GM23248 (cell line): ENCODE measurements at regions not wholly inside any gene's neighbourhood (a gene's known extent, or its start where the extent isn't known, plus 50 kb on each side); places are given as distances from the start of the nearest gene placed in this dataset.
"Not testable (repeated sequence)": the region's sequence is repeated elsewhere in the genome, so short reads cannot be mapped to it uniquely, and the experiment has no call there.

Experiments
- DNase-seq: peaks from one replicate; pipeline ENCODE4 v3.0.0-alpha.2; 2015
- H2AFZ ChIP-seq: fragments of 200-600 bp; sonication (generic); 2 replicates; pipeline ENCODE4 v1.6.1; 2016; ENCODE audit warnings: antibody characterized with exemption
- H3F3A ChIP-seq: fragments of 200-600 bp; sonication (generic); 2 replicates; pipeline ENCODE4 v1.6.1; 2016; ENCODE audit warnings: mild to moderate bottlenecking, antibody characterized with exemption, mixed run types; ENCODE audit not compliant: insufficient read depth
- H3K27ac ChIP-seq: fragments of 200-600 bp; sonication (generic); 2 replicates; pipeline ENCODE4 v1.5.1; 2016; ENCODE audit warnings: mild to moderate bottlenecking
- H3K27me3 ChIP-seq: fragments of 200-600 bp; sonication (generic); replicated peaks from 2 replicates; pipeline ENCODE4 v1.6.1; 2016; ENCODE audit warnings: mild to moderate bottlenecking; ENCODE audit not compliant: insufficient read depth
- H3K36me3 ChIP-seq: fragments of 200-600 bp; sonication (generic); 2 replicates; pipeline ENCODE4 v1.6.1; 2016; ENCODE audit warnings: low read depth, mild to moderate bottlenecking
- H3K4me1 ChIP-seq: fragments of 200-600 bp; sonication (generic); 2 replicates; pipeline ENCODE4 v1.6.1; 2016; ENCODE audit warnings: mild to moderate bottlenecking; ENCODE audit not compliant: insufficient read depth
- H3K4me2 ChIP-seq: fragments of 200-600 bp; sonication (generic); one replicate; pipeline ENCODE4 v1.6.1; 2016; ENCODE audit warnings: mild to moderate bottlenecking; ENCODE audit not compliant: unreplicated experiment
- H3K4me3 ChIP-seq: fragments of 200-600 bp; sonication (generic); 2 replicates; pipeline ENCODE4 v1.5.1; 2016; ENCODE audit warnings: mild to moderate bottlenecking
- H3K79me2 ChIP-seq: fragments of 200-600 bp; sonication (generic); 2 replicates; pipeline ENCODE4 v1.6.1; 2016; ENCODE audit warnings: mild to moderate bottlenecking; ENCODE audit not compliant: insufficient read depth
- H3K9ac ChIP-seq: fragments of 200-600 bp; sonication (generic); 2 replicates; pipeline ENCODE4 v1.6.1; 2016; ENCODE audit warnings: mild to moderate bottlenecking
- H3K9me2 ChIP-seq: fragments of 200-600 bp; sonication (generic); 2 replicates; pipeline ENCODE4 v1.6.1; 2016; ENCODE audit warnings: mixed run types, mild to moderate bottlenecking, moderate library complexity; ENCODE audit not compliant: insufficient read depth
- H3K9me3 ChIP-seq: fragments of 200-600 bp; sonication (generic); one replicate; pipeline ENCODE4 v1.6.1; 2017; ENCODE audit warnings: low read depth
- H4K20me1 ChIP-seq: fragments of 200-600 bp; sonication (generic); 2 replicates; pipeline ENCODE4 v1.6.0; 2016; ENCODE audit not compliant: insufficient read depth
- EZH2 ChIP-seq: fragments of 200-600 bp; sonication (generic); IDR thresholded peaks from 2 replicates; pipeline ENCODE4 v1.6.1; 2018; ENCODE audit warnings: antibody characterized with exemption, mild to moderate bottlenecking; ENCODE audit not compliant: insufficient read depth, poor library complexity, severe bottlenecking
- EZH2phosphoT487 ChIP-seq: fragments of 200-600 bp; sonication (generic); IDR thresholded peaks from 2 replicates; pipeline ENCODE4 v1.6.1; 2018; ENCODE audit warnings: antibody characterized with exemption, moderate library complexity, mild to moderate bottlenecking, low read depth; ENCODE audit not compliant: insufficient read depth
- WGBS, 2 experiments: methylation state at CpG; one replicate each; pipeline ENCODE4 v1.1.6; 2015 to 2017; ENCODE audit warnings: low lambda C conversion rate in 2 of 2, low coverage in 1 of 2; ENCODE audit errors: missing lambda C conversion rate in 2 of 2; 5-methylcytosine and 5-hydroxymethylcytosine counted together
- in situ Hi-C: fragments of 300-500 bp; cut with MboI; formaldehyde crosslinking; loops from 2 replicates; pipeline ENCODE4 v1.15.0; 2020

DNA sequence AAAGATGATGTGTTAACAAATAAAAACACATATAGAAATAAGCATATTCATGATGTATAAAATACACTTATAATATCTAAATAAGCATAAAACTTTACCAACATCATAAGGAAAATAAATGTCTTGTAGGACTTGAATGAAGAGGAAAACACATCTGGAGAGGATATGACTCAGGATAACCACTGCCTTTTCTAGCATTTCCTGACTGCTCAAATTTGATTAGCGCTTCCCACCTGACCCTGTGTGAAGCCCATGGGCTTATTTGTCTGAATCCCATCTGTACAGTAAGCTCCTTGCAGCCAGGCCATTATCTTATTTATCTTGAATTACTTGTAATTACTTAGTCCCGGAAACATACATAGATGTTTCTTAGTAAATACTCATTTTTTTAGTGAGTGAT, 608.6 kb downstream of the COL12A1 start:
- in situ Hi-C loops = no loop called here
- H4K20me1 ChIP-seq = no peaks in the 10 kb centered on the region
- peak overlapping the region; percentile 20; the same call in 1 of the 2 replicates for H3K27ac ChIP-seq
- no peaks in the 10 kb centered on the region for H3K79me2 ChIP-seq
- no peak overlapping the region for H2AFZ ChIP-seq
- H3K4me3 ChIP-seq = no peak overlapping the region
- H3K9me3 ChIP-seq = no peaks in the 10 kb centered on the region
- peak overlapping the region; percentile 51 for H3K4me2 ChIP-seq
- no peaks in the 10 kb centered on the region for H3K36me3 ChIP-seq
- H3K4me1 ChIP-seq = peaks cover 38% of the 10 kb centered on the region
- DNase-seq = peak; percentile 59
- no peaks in the 10 kb centered on the region for H3K9me2 ChIP-seq
- 89 to 92% methylated on average over 2 of the region's 2 CpGs for WGBS, 2 experiments
- TF ChIP-seq EZH2phosphoT487 = no peak
- TF ChIP-seq EZH2 = no peak
- H3K9ac ChIP-seq = no peak overlapping the region
- H3F3A ChIP-seq = peaks cover 37% of the 10 kb centered on the region
- H3K27me3 ChIP-seq = no peaks in the 10 kb centered on the region

DNA sequence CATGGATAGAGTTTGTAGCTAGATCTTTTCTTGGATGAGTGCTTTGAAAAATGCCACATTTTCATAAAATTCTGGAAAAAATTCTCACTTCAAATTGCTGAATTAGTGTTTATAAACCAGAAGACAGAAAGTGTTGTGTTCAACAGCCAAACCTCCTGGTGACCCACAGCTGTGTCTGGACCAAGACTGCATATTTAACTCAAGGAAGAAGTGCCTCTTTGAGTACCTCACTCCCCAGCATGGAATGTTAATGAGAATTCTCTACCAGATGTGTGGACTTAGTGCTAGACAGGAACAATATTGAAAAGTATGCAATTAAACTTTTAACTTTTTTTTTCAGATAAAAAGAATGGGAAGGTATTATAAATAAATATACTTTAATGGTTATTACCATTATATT, 609.3 kb downstream of the COL12A1 start:
- Histone ChIP-seq H3K27ac (peak overlapping the region; percentile 20; the same call in 1 of the 2 replicates), H3K79me2 (no peaks in the 10 kb centered on the region), H3F3A (peaks cover 37% of the 10 kb centered on the region), H3K9ac (no peak overlapping the region), H3K27me3 (no peaks in the 10 kb centered on the region), H4K20me1 (no peaks in the 10 kb centered on the region), H3K4me1 (peaks cover 37% of the 10 kb centered on the region), H2AFZ (no peak overlapping the region), H3K9me2 (no peaks in the 10 kb centered on the region), H3K4me3 (no peak overlapping the region), H3K9me3 (no peaks in the 10 kb centered on the region), H3K4me2 (peak overlapping the region; percentile 51), H3K36me3 (no peaks in the 10 kb centered on the region)
- no peak for DNase-seq
- in situ Hi-C loops = no loop called here
- TF ChIP-seq EZH2 (no peak), EZH2phosphoT487 (no peak)

DNA sequence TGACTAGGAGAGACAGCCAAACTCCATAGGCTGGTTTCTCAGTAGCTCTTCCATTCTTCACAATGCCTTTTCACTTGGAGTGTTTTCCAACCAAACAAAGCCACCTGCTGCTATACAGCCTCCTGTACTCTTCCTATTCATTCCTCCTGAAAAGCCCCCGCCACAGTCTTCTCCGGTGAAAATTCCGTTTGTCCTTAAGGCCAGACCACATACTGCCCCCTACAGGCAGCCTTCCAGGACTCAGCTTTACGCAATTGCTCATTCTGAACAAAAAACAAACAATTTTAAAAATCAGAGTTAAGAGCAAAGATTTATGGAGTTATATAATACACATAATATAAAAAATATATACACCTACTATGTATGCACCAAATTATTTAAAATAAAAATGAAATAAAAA, 611.5 kb downstream of the COL12A1 start:
- H3K36me3 ChIP-seq, H3K4me2 ChIP-seq, H3K4me3 ChIP-seq, H2AFZ ChIP-seq, H3K27ac ChIP-seq, H3K9me3 ChIP-seq, in situ Hi-C loops, H3K79me2 ChIP-seq, H3K9ac ChIP-seq, H4K20me1 ChIP-seq, H3K27me3 ChIP-seq, DNase-seq, H3K9me2 ChIP-seq: not testable (repeated sequence)
- peaks cover 33% of the 10 kb centered on the region for H3F3A ChIP-seq
- WGBS, 2 experiments = 90 to 100% methylated on average over 1 to 4 of the region's 4 CpGs
- H3K4me1 ChIP-seq = peaks cover 32% of the 10 kb centered on the region

DNA sequence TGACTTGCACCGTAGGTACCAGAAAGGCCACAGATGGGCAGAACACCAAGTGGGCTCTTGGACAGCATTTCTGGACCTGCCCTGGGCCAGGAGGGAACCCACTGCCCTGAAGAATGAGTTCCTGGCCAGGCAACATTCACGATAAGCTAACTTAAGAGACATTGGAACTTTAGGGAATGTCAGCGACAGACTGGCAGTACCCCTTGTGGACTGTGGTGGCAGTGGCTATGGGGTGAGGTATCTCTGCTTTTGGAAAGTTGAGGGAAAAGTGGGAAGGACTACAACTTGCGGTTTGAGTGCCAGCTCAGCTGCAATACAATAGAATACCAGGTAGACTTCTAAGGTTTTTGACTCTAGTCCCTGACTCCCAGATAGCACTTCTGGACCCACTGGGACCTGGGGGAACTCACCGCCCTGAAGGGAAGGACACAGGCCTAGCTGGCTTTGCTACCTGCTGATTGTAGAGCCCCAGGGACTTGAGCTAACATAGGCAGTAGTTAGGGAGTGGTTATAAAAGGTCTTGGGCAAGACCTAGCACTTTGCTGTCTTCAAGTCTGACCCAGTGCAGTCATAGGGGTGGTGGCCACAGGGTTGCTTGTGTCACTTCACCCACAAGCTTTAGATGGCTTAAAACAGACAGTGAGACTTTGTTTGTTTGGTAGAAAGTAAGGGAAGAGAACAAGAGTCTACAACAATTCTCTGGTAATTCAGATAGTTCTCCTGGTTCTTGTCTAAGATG, 617.6 kb downstream of the COL12A1 start:
- Histone ChIP-seq H3K4me1 (peaks cover 8% of the 10 kb centered on the region; the same call in 1 of the 2 replicates), H3F3A (no peaks in the 10 kb centered on the region), H3K9me2 (peaks cover under 1% of the 10 kb centered on the region; the same call in 1 of the 2 replicates), H3K79me2 (no peaks in the 10 kb centered on the region), H3K4me2 (no peak overlapping the region), H3K27ac (no peak overlapping the region), H4K20me1 (no peaks in the 10 kb centered on the region), H3K27me3 (no peaks in the 10 kb centered on the region), H3K9ac (no peak overlapping the region), H3K4me3 (no peak overlapping the region), H3K9me3 (no peaks in the 10 kb centered on the region), H2AFZ (no peak overlapping the region), H3K36me3 (no peaks in the 10 kb centered on the region)
- in situ Hi-C loops = no loop called here
- DNase-seq = no peak
- 84 to 90% methylated on average over 5 of the region's 5 CpGs for WGBS, 2 experiments
- TF ChIP-seq EZH2phosphoT487 (no peak), EZH2 (no peak)

DNA sequence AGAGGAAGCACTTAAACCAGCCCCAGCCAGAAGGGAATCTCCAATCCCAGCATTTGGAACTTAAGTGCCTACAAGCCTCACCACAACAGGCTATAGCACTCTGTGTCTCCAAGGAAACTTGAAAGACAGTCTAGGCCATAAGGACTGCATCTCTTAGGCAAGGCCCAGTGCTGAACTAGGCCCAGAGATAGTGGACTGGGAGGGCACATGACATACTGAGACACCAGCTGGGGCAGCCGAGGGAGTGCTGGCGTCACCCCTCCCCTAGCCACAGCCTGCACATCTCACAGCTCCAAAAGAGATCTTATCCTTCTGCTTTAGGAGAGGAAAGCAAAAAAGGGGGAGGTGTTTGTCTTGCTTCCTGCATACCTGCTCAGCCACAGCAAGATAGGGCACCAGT, 618.5 kb downstream of the COL12A1 start:
- 82 to 96% methylated on average over 2 of the region's 2 CpGs for WGBS, 2 experiments
- H3K9me2 ChIP-seq = peaks cover 4% of the 10 kb centered on the region; the same call in 1 of the 2 replicates
- no peaks in the 10 kb centered on the region for H4K20me1 ChIP-seq
- H3K9me3 ChIP-seq = no peaks in the 10 kb centered on the region
- peaks cover 8% of the 10 kb centered on the region; the same call in 1 of the 2 replicates for H3K4me1 ChIP-seq
- DNase-seq = no peak
- H3F3A ChIP-seq = no peaks in the 10 kb centered on the region
- no peak overlapping the region for H3K9ac ChIP-seq
- no peak overlapping the region for H3K4me3 ChIP-seq
- H3K36me3 ChIP-seq = no peaks in the 10 kb centered on the region
- H3K27ac ChIP-seq = no peak overlapping the region
- no peak for TF ChIP-seq EZH2
- TF ChIP-seq EZH2phosphoT487 = no peak
- in situ Hi-C loops = no loop called here
- H3K79me2 ChIP-seq = no peaks in the 10 kb centered on the region
- no peak overlapping the region for H2AFZ ChIP-seq
- no peaks in the 10 kb centered on the region for H3K27me3 ChIP-seq
- H3K4me2 ChIP-seq = no peak overlapping the region
